ENCODE measurements at regions not wholly inside any gene's neighbourhood (a gene's known extent, or its start where the extent isn't known, plus 50 kb on each side); places are given as distances from the start of the nearest gene placed in this dataset.

DNA sequence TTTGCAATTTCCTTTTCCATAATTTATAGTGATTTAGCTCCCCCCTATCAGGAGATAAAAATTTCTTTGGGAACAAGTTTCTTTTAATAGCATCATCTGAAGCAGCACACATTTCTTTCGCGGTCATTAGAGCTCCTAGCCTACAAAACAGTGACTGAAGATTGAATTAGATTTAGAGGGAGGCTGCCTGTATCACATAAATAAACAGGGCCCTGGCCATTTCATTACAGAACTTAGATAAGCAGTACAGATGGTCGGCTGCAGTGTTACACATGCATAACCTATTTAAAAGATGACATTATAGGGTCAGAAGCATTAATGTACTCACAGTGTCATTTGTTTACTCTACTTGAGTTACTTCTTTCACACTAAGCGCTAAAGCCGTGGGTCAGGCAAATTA lies 81.4 kb upstream of the SLC25A26 start:
- no peak for TF ChIP-seq POLR2A (IDR thresholded peaks at IDR 0.05; ENCODE audit: low read depth, low read length)
- no peak for TF ChIP-seq POLR2AphosphoS5 (IDR thresholded peaks at IDR 0.05; ENCODE audit: low read depth, low read length)
- TF ChIP-seq TAF1 (IDR thresholded peaks at IDR 0.05; ENCODE audit: borderline replicate concordance, low read depth, low read length), result no peak
